Stimulated activated naive B cell treated with anti-CD40 and anti-IgM and Interleukin-4, amounts not matched to agents 10 μg/mL and 1 μg/mL and 100 μg/mL, for 72 hours (primary cell): ENCODE measurements at regions not wholly inside any gene's neighbourhood (a gene's known extent, or its start where the extent isn't known, plus 50 kb on each side); places are given as distances from the start of the nearest gene placed in this dataset.
"Not testable (repeated sequence)": the region's sequence is repeated elsewhere in the genome, so short reads cannot be mapped to it uniquely, and the experiment has no call there.

ENCODE experiments used
- ATAC-seq, 2 donors: fragments of 150-1000 bp; cut with Tn5 transposase; replicated peaks; 2 replicates each; pipeline ENCODE4 v1.10.0; 2021; ENCODE audit warnings: moderate library complexity in 1 of 2
- DNase-seq: peaks from one replicate; pipeline ENCODE4 v3.0.0; 2021
- H3K27ac Mint-ChIP-seq: one replicate; pipeline ENCODE4 v1.8.0; 2022; ENCODE audit warnings: mild to moderate bottlenecking, mixed read lengths
- H3K27me3 Mint-ChIP-seq, 2 donors: one replicate each; pipeline ENCODE4 v1.8.0; 2022; ENCODE audit warnings: mixed read lengths in 2 of 2
- H3K36me3 Mint-ChIP-seq, 2 donors: one replicate each; pipeline ENCODE4 v1.8.0; 2022; ENCODE audit warnings: mixed read lengths in 2 of 2, mild to moderate bottlenecking in 1 of 2
- H3K4me1 Mint-ChIP-seq, 2 donors: one replicate each; pipeline ENCODE4 v1.8.0; 2022; ENCODE audit warnings: mixed read lengths in 2 of 2, mild to moderate bottlenecking in 1 of 2
- H3K4me3 Mint-ChIP-seq, 2 donors: one replicate each; pipeline ENCODE4 v1.8.0; 2022; ENCODE audit warnings: mild to moderate bottlenecking in 2 of 2, mixed read lengths in 2 of 2, moderate library complexity in 1 of 2
- H3K9me3 Mint-ChIP-seq, 2 donors: one replicate each; pipeline ENCODE4 v1.8.0; 2022; ENCODE audit warnings: mixed read lengths in 2 of 2, mild to moderate bottlenecking in 1 of 2

GRCh38 chr6:101066481-101066880 is 185.4 kb upstream of the ASCC3 start:
- Mint-ChIP-seq H3K9me3 (peaks cover 11 to 23% of the 10 kb centered on the region in 2 donors), H3K27me3 (no peaks in the 10 kb centered on the region), H3K4me1 (no peaks in the 10 kb centered on the region), H3K36me3 (no peaks in the 10 kb centered on the region), H3K4me3 (no peak overlapping the region), H3K27ac (no peak overlapping the region)
- ATAC-seq (no peak), DNase-seq (no peak)

GRCh38 chr6:101069191-101069795 is 188.2 kb upstream of the ASCC3 start:
- H3K4me3 Mint-ChIP-seq, result no peak overlapping the region
- no peaks in the 10 kb centered on the region for H3K27me3 Mint-ChIP-seq
- H3K27ac Mint-ChIP-seq, result no peak overlapping the region
- no peaks in the 10 kb centered on the region for H3K4me1 Mint-ChIP-seq
- ATAC-seq, result no peak
- H3K9me3 Mint-ChIP-seq, result peaks cover 11 to 22% of the 10 kb centered on the region in 2 donors
- H3K36me3 Mint-ChIP-seq, result no peaks in the 10 kb centered on the region
- no peak for DNase-seq

GRCh38 chr6:101070044-101070608 is 189.0 kb upstream of the ASCC3 start:
- Mint-ChIP-seq H3K4me3 (no peak overlapping the region), H3K36me3 (no peaks in the 10 kb centered on the region), H3K9me3 (peaks cover 6 to 21% of the 10 kb centered on the region in 2 donors), H3K27me3 (no peaks in the 10 kb centered on the region), H3K27ac (no peak overlapping the region), H3K4me1 (no peaks in the 10 kb centered on the region)
- ATAC-seq (no peak), DNase-seq (no peak)

GRCh38 chr6:101077344-101077743 is 196.2 kb upstream of the ASCC3 start:
- Mint-ChIP-seq H3K4me1 (no peaks in the 10 kb centered on the region), H3K27me3 (no peaks in the 10 kb centered on the region), H3K36me3 (no peaks in the 10 kb centered on the region), H3K9me3 (peaks cover 5 to 9% of the 10 kb centered on the region in 2 donors), H3K4me3 (no peak overlapping the region), H3K27ac (no peak overlapping the region)
- ATAC-seq, result no peak
- no peak for DNase-seq

- Mint-ChIP-seq H3K27me3 (no peaks in the 10 kb centered on the region), H3K36me3 (no peaks in the 10 kb centered on the region), H3K4me3 (no peak overlapping the region), H3K9me3 (peaks cover 5 to 9% of the 10 kb centered on the region in 2 donors), H3K4me1 (no peaks in the 10 kb centered on the region), H3K27ac (no peak overlapping the region)
- DNase-seq (no peak), ATAC-seq (no peak)
Measured at GRCh38 chr6:101079696-101080270, 198.7 kb upstream of the ASCC3 start.

GRCh38 chr6:101080597-101080996 is 199.5 kb upstream of the ASCC3 start:
- no peaks in the 10 kb centered on the region for H3K36me3 Mint-ChIP-seq
- H3K4me1 Mint-ChIP-seq, result no peaks in the 10 kb centered on the region
- H3K9me3 Mint-ChIP-seq, result peaks cover 5 to 9% of the 10 kb centered on the region in 2 donors
- H3K4me3 Mint-ChIP-seq, result no peak overlapping the region
- H3K27me3 Mint-ChIP-seq, result no peaks in the 10 kb centered on the region
- no peak overlapping the region for H3K27ac Mint-ChIP-seq
- ATAC-seq (no peak), DNase-seq (no peak)

- Mint-ChIP-seq H3K36me3 (no peaks in the 10 kb centered on the region), H3K9me3 (no peaks in the 10 kb centered on the region), H3K27me3 (no peaks in the 10 kb centered on the region), H3K4me3 (no peak overlapping the region), H3K4me1 (no peaks in the 10 kb centered on the region), H3K27ac (no peak overlapping the region)
- ATAC-seq (no peak), DNase-seq (no peak)
Measured at GRCh38 chr6:101083533-101084175, 202.5 kb upstream of the ASCC3 start.

- H3K27ac Mint-ChIP-seq, result no peak overlapping the region
- no peaks in the 10 kb centered on the region for H3K27me3 Mint-ChIP-seq
- DNase-seq (no peak), ATAC-seq (no peak)
- no peaks in the 10 kb centered on the region for H3K36me3 Mint-ChIP-seq
- no peaks in the 10 kb centered on the region for H3K4me1 Mint-ChIP-seq
- H3K9me3 Mint-ChIP-seq, result peaks cover 2 to 4% of the 10 kb centered on the region in 2 donors
- no peak overlapping the region for H3K4me3 Mint-ChIP-seq
Measured at GRCh38 chr6:101085327-101085726, 204.2 kb upstream of the ASCC3 start.

GRCh38 chr6:101086473-101086872 is 205.3 kb upstream of the ASCC3 start:
- H3K27ac Mint-ChIP-seq, result no peak overlapping the region
- no peaks in the 10 kb centered on the region for H3K36me3 Mint-ChIP-seq
- H3K27me3 Mint-ChIP-seq, result no peaks in the 10 kb centered on the region
- H3K4me1 Mint-ChIP-seq, result no peaks in the 10 kb centered on the region
- DNase-seq (no peak), ATAC-seq (no peak)
- H3K4me3 Mint-ChIP-seq, result no peak overlapping the region
- H3K9me3 Mint-ChIP-seq, result peaks cover 7 to 13% of the 10 kb centered on the region in 2 donors

- Mint-ChIP-seq H3K36me3 (no peaks in the 10 kb centered on the region), H3K4me1 (no peaks in the 10 kb centered on the region), H3K27ac (no peak overlapping the region), H3K27me3 (no peaks in the 10 kb centered on the region), H3K4me3 (no peak overlapping the region), H3K9me3 (peaks cover 14% of the 10 kb centered on the region in 2 donors)
- ATAC-seq (no peak), DNase-seq (no peak)
Measured at GRCh38 chr6:101088594-101088993, 207.5 kb upstream of the ASCC3 start.

- Mint-ChIP-seq H3K27me3 (no peaks in the 10 kb centered on the region), H3K27ac (no peak overlapping the region), H3K4me3 (no peak overlapping the region), H3K4me1 (no peaks in the 10 kb centered on the region), H3K36me3 (no peaks in the 10 kb centered on the region), H3K9me3 (peaks cover 14% of the 10 kb centered on the region in 2 donors)
- DNase-seq (no peak), ATAC-seq (no peak)
Measured at GRCh38 chr6:101089640-101090039, 208.5 kb upstream of the ASCC3 start.

- Mint-ChIP-seq H3K4me3 (no peak overlapping the region), H3K27ac (no peak overlapping the region)
Measured at GRCh38 chr6:101090281-101090680, 209.2 kb upstream of the ASCC3 start.

GRCh38 chr6:101098605-101099004 is 217.5 kb upstream of the ASCC3 start:
- H3K36me3 Mint-ChIP-seq, ATAC-seq, H3K27ac Mint-ChIP-seq, DNase-seq, H3K4me1 Mint-ChIP-seq, H3K4me3 Mint-ChIP-seq, H3K27me3 Mint-ChIP-seq: not testable (repeated sequence)
- peaks cover 6 to 13% of the 10 kb centered on the region in 2 donors for H3K9me3 Mint-ChIP-seq

More at GRCh38 chr6:101090281-101090680, 209.2 kb upstream of the ASCC3 start:
- no peak for DNase-seq
- ATAC-seq, result no peak
- Mint-ChIP-seq H3K4me1 (no peaks in the 10 kb centered on the region), H3K36me3 (no peaks in the 10 kb centered on the region), H3K27me3 (no peaks in the 10 kb centered on the region), H3K9me3 (peaks cover 14% of the 10 kb centered on the region in 2 donors)

GRCh38 chr6:101102702-101103101 is 221.6 kb upstream of the ASCC3 start:
- Mint-ChIP-seq H3K27ac (no peak overlapping the region), H3K4me1 (no peaks in the 10 kb centered on the region), H3K36me3 (no peaks in the 10 kb centered on the region), H3K27me3 (no peaks in the 10 kb centered on the region), H3K9me3 (peaks cover 6 to 13% of the 10 kb centered on the region in 2 donors), H3K4me3 (no peak overlapping the region)
- ATAC-seq, result no peak
- DNase-seq, result no peak

- H3K9me3 Mint-ChIP-seq, result no peaks in the 10 kb centered on the region
- H3K27ac Mint-ChIP-seq, result no peak overlapping the region
- H3K36me3 Mint-ChIP-seq, result no peaks in the 10 kb centered on the region
Measured at GRCh38 chr6:101108286-101108685, 227.2 kb upstream of the ASCC3 start.

More at GRCh38 chr6:101108286-101108685, 227.2 kb upstream of the ASCC3 start:
- Mint-ChIP-seq H3K4me1 (no peaks in the 10 kb centered on the region), H3K4me3 (no peak overlapping the region), H3K27me3 (no peaks in the 10 kb centered on the region)
- no peak for ATAC-seq
- no peak for DNase-seq
